ENCODE measurements at regions not wholly inside any gene's neighbourhood (a gene's known extent, or its start where the extent isn't known, plus 50 kb on each side); places are given as distances from the start of the nearest gene placed in this dataset.

DNA sequence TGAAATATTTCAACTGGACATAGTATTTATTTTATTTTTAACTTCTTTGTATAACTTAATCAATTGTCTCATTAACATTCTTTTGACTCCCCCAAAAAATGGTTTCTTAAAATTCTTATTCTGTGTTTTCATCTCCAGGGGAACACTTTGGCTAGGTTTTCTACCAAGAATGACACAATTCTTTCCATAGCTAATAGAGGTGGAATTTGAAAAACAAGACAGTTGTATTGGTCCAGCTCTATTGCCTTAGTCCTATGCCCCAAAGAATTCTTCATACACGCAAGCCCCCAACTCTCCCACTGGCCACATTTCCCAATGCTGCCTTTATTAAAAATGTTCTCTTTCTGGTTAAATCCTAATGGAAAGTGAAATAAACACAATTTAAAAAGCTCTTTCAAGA, 104.7 kb upstream of the PKDCC start:
- DNase-seq = no peak

DNA sequence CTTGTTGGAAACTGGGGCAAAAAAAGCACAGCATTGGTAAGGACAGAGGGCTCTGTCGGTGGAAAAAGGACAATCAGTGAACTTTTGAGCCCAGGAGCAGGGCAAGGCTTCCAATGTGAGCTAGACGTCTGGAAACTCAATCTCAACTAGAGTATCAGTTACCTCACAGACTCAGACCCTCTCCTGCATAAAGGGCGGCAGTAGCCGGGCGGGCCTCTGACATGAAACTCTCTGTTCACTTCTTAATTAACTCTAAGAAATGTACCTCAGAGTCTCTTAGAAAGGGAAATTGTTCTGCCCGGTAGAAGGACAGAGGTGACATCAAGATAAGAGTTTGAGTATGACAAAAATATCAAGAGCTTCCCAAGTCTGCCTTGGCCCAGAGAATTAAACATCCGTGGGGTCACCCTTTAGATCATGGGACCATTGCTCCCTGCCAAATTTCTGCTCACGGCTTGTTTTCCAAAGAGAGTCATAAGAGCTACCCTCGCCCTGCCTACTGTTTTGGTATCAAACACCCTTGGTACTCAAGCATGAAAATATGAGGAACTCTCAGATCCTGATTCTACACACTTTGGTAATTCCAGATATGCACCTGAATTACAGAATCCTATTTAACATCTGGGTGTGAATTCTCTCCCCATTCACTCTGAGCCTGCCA, 103.5 kb upstream of the PKDCC start:
- no peak for DNase-seq

DNA sequence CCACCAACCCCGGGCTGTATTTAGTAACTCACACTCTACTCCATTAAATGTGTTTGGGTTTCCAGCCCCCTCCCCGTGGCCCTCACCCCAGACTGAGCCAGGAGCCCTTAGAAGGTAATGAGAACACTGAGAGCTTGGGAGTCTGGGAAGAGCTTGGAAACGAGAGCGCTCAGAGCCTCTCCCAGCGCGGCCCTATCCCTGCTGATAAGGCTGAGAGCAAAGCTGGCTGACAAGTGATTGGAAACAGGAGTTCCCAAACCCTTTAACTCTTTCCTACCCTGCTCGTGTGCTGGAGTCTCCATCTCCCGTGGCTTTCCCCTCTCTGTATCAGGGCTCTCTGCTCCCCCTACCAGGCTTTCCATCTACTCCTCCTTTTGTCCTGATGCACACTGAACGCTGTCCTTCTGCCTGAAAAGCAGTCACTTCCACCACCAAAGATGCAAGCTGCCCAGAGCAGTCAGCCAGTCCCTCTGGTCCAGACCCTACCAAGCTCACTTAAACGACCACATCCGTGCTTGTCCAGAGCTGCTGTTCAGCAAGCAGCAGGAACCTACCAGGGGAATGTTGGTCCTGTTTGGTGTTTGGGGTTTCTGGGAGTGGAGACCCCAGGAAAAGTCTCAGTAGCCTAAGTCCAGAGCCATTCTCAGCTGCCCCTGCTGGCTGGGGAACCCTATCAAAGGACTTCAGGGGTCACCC, 100.0 kb upstream of the PKDCC start:
- no peak for DNase-seq

DNA sequence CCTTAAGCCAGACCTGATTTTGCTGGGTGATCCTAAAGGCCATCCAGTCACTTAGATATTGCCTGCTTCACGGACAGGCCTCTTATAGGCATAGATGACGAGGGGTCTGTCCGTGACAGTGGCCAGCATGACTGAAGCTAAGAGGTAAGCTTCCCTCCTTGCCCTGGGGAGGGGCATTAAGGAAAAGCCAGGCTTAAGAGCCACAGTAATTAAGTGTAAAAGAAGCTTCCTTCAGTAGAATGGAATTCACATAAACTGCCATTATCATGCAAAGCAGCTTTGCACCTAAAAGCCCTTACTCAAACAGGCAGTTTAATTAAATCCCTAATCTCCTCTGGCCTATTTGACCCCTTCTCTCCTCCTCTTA, 99.4 kb upstream of the PKDCC start:
- DNase-seq = no peak

DNA sequence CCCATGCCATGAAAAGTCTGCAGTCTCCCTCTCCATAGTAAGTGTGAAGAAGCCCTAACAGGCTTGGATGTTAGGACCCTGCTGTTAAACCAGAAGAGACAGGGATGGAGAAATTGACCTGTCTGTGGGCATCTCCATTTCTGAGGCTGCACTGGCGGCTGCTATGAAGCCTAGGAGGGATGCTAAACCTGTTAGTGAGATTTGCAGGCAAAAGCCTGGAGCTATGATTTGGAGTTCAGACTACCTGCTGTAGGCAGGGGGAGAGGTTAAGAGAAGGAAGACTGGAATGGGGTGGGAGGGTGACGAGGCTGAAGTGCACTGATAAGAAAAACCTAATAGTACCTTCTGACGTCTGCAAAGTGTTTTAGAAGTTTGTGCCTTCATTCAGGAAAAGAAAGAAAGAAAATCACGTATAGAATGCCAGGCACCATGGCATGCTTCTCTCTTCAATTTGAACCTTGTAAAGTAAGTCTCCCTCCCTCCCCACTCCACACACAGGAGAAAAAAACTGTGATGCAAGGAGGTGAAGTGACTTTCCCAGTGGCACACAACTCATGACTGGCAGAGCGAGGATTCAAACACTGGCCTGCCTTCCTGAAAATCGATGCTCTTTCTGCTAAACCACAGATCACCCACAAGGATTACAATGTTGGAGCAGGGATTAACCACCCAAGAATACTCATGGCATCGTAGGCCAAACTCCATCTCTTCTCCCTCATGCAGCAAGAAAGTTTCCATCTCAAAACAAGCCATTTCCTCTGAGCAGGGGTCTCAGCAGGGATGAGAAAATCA, 98.5 kb upstream of the PKDCC start:
- no peak for DNase-seq

DNA sequence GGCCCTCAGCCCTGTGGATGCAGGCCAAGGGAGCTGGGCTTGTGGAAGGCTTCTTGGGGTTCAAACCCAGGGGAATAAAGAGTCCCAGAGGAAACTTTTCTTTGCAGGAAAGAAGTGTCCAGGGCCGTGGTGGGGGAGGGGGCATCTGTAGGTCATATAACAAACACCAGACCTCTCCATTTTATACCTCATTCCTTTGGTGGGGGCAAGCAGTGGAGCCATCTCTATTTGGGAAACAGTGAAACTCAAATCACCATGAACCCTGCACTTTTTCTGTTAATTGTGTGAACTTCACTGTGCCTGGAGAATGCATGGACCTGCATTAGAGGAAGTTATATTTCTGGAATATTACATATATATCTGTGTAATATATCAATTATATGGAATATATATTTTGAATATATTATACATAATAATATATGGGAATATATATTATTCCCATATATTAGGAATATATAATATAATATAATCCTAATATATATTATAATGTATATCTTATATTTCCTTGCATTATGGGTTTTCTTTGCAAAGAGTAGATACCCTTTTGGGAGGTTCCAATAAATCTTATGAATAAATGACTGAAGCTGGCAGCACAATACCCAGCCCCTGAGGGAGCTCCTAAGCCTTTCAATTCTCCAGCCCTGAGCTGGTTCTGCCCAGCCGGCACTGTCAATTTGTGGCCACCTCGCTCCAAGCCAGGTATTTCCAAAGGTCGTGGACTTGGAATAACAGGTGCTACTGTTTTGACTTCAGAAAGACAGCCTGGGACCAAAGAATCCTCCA, 97.7 kb upstream of the PKDCC start:
- no peak for DNase-seq

DNA sequence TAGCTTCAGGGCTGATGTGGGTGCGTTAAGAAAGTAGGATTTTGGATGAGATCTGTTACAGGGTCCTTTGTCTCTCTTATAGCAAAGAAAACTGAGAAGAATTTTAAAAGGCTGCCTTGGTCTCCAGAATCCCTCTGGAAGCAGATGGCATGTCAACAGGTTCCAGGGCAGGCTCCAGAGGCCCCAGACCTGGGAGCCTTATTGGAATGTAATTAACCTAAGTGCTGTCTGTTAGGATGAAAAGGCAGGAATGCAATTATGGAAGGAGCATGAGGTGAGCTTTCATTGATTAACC, 97.2 kb upstream of the PKDCC start:
- DNase-seq = no peak

DNA sequence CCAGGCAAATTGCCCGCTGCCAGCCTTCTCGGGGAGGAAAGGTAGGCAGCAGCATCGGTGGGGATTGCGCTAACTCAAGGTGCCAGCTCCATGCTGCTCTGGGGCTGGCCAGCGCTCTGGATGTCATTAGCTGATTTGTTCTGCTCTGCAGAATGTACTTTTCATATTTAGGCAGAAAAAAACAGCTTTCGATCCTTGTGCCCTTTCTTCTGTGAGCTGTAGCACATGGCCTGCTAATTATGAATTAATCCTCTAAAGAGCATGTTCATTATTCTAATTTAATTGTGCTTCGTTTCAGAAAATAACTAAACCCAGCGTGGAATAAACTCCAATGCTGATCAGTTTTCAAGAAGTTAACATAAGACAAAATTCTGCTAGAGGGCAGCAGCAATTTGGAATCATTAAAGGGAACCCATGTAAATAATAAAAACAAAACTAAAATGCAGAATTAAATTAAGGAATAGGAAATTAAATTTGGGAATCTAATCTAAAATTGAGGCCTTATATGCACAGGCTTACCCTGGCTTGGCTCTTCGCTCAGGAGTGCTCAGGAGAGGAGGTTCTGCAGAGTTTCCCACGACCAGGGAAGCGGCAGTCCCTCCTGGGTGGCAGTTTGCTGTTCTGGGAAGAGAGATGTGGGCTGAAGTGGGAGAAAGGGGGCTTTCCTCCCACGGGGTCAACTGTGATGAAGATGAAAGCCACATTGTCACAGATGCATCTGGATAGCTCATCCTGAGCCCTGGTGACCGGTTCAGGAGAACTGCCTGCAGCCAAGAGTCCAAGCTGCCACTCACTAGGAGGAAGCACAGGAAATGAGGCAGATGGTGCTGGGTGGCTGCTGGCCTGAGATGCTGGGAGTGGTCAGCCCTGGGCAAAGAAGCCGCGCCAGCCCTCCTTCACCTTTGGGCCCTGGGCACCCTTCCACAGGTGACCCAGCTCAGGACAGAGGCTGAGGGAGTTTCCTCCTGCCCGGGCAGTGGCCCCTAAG, 93.2 kb upstream of the PKDCC start:
- DNase-seq = no peak

DNA sequence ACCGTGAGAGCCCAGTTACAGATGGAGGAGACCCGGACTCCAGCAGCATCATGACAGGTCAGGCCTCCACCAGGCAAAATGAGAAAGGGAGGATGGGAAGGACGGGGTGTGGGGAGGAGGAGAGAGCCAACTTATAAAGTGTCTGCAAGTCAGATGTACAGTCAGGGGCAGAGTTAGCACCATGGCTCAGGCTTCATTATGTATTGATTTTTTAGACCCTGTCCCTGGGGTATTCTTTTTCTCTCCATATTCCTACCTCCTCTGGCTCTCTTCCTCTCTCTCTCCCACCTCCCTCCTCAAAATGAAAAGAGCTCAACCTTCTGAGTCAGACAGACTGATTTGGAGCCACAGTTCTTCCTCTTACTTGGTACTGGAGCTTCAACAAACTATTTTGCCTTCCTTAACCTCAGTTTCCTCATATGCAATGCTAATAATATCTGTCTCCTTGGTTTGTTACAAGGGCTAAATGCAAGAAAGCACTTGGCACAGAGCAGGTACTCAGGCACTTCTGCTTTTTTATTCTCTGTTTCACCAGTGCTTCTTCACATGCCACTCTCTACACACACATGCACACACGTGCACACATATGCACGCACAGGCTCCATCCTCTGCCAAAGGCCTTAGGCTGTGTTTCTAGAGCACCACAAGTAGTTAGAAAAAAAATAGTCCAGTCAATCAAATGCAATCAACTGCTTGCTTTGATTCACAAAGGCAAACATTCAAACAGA, 92.3 kb upstream of the PKDCC start:
- peak; percentile 16 for DNase-seq

DNA sequence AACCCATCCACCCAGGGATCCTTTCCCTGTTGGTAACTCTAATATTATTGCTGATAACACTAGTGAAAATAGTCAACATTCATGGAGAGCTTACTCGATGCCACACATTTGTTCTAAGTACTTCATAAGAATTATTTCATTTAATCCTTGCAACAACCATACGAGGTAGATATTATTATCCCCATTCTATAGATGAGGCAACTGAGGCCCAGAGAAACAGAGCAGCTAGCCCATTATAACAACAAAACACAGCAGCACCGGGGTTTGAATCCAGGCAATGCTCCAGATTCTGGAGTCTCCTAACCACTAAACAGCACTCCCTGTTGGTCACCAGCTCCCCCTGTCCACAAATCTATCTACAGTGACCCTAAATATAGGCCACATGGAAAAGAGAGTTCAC, 90.4 kb upstream of the PKDCC start:
- DNase-seq = no peak

DNA sequence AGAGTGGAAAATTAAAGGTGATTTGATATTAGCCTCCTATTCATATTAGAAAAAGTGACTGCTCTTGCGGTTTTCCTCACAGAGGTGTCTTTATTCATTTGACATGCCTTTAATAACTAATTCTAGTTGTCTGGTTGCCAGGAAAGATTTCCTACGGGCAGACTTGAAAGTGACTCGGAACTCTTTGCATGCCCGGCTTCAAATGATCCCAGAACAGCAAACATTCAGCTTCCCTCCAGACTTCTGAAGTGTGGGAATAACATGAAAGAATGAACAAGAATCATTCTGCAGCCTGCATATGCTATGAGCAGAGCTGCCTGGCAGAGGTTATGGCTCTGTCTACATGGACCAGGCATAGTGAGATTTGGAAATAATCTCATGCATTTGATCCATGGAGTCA, 89.6 kb upstream of the PKDCC start:
- DNase-seq = no peak

DNA sequence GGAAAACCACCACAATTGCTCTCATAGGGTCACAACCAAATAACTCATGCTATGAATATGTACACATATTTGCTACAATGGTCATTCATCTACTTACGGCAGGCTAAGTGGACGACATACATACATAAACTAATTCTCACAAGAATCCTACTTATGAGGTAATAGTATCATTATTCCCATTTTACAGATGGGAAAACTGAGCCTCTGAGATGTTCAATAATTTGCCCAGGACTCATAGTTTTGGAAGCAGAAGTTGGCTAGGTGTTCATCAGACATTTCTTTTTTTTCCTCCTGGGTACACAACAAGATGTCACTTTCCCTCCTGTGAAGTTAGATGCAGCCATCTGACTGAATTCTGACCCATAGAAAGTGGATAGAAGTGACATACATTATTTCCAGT, 89.0 kb upstream of the PKDCC start:
- DNase-seq = no peak

DNA sequence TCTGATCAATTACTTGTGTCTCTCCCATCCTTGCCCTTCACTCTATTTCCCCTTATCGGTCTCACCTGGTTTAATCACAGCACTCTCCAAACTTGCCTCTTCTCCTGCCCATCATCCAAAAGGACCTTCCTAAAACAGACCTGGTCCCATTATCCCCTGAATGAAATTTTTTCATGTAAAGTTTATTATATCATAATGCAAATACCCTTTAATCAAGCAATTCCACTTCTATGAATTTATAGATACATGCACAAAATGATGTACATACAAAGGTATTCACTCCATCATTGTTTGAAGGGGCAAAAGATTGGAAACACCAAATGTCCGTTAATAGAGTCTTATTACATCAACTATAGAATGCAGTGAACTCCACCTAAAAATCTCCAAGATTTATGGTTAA, 88.1 kb upstream of the PKDCC start:
- DNase-seq = no peak

DNA sequence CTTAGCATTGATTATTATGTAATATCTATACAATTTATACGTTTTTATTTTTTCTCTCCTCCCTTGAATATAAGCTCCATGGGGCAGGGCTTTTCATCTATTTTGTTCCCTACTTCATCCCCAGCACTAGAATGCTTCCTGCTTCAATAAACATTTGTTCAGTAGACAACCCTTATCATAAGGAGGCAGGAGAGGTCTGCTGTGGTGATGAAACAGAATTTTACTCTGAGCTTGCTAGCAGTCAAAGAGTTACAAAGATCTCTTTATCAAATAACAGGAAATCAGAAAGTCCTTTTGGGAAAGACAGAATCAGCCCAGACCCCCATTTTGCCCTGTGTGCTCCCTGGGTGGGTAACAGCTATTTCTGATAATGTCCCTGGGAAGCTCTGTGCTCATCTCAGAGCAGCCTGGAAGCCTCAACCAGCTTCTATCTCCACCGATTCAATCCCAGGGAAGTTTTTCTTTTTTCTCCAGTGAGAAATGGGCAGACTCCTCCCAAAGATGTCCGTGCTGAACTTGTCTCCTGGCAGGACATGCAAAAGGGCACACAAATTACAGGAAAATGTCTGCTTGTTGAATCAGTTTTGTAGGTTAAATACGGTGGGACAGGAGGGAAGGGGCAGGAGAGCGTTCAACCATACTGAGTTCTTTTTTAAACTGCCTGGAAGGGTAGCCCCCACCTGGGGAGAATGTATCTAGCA, 84.7 kb upstream of the PKDCC start:
- DNase-seq = no peak

DNA sequence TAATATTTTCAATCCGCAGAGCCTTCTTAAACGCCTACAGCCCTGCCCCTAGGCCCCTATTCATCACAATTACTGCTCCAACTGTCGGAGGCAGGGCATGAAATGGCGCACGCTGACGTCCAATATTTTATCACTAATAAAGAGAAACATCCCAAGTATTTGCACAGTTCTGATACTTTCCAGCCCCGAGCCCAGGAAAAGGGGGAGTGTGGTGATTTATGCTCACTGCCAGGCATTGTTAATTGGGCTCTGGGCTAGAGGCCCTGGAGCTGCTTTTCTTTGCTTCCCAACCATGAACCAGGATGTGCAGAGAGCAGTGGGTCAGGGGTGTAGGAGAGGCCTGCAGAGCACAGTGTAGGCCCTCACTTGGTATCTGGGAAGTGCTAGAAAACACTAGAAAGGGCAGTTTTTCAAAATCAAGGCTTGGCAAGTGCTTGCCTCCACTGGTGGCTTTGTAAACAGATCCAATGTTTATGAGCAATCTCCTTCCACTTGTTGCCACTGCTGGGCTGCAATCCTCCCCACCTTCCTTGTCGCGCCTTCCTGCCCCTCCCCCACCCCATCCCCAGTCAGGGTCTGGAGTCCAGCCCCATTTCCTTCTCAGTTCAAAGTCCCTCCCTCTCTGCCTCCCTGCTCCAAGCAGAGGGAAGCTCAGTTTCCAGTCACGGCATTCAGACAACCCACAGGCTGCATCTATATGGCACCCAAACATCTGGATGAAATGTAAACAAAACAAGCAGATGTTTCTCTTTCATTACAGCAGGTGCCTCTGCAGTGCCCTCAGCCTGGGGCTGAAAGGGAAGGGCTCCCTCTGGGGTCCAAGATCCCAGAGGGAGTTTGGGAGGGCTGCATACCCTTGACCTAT, 83.9 kb upstream of the PKDCC start:
- DNase-seq = peak; percentile 52

DNA sequence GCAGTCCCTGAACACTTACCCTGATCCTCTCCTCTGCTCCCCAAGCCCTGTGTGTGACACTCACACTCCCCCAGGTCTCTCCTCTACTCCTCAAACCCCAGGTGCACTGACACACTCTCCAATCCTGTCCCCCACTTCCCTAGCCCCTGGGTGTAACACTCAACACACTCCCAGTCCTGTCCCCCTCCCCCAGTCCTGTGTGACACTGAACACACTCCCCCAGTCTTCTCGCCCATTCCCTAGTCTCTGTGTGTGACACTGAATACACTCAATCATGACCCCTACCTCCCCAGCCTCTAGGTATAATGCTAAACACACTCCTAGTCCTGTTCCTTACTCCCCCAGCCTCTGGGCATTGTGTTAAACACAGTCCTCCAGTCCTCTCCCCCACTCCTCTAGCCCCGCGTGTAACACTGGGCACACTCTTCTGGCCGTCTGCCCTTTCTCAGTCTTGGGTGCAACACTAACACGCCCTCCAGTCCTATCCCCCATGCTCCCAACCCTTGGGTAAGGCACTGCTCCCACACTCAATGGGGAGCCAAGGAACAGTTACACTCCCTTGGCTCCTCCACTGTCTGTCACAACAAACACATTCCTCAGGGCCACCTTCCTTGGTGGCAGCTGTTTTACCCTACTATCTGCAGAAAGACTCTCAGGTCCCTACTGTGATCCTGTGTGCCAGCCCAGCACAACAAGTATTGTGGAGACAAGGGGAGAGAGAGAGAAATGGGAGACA, 82.5 kb upstream of the PKDCC start:
- no peak for DNase-seq

DNA sequence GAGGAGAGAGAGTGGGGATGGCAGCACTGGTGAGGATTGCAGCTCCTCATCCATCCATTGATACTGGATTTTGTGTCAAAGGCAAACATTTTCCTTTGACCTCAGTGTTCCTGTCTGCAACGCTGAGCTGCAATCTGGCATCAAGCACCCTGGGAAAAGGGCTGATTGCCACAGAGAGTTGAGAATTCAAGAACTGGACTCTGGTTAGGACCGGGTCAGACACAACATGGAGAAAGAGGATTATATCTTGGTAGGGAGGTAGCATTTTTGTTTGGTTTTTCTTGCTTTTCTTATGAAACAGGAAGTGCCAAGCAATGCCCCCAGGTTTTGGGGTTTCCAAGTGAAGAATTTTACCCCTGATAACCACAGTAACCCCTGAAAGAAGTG, 81.9 kb upstream of the PKDCC start:
- no peak for DNase-seq

DNA sequence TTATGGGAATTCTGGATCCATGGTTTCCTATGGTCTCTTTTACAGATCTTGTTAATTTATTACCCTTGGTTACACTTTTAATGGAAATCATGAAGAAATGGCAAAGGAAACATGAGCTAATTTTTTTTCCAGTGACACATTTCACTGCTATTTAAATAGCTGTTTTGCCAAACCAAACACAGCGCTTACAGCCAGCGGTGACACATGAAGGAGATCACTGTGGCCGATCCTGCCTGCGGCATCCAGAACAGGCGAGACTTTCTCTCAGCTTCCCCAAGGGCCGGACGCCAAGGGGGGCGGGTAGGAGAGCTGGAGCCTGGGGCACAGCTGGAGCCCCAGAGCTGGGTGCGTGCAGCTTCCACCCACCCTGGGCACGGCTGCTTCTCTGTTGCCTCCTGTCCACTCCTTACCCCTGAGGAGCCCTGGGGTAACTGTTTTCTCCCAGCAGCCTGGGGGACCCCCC, 81.4 kb upstream of the PKDCC start:
- DNase-seq = no peak

DNA sequence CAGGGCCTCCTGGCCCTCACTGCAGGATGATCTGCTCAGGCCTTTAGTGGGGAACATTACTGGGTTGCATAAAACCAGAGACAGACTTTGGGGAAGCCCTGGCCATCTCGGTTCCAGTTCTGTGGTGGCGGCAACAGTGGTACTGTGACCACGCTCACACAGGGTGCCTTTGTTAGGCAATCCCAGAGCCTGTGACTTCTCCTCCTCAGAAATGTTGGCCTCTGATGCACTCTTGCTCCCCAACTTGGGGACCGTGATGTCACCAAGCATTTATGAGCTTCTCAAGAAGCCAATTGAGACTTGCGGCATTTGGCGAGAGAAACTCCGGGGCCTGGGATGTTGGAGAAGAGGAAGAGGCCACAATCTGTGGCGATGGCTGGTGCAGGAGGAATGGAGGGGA, 80.9 kb upstream of the PKDCC start:
- no peak for DNase-seq
